Fibroblast of mammary gland (primary cell): ENCODE measurements at regions not wholly inside any gene's neighbourhood (a gene's known extent, or its start where the extent isn't known, plus 50 kb on each side); places are given as distances from the start of the nearest gene placed in this dataset.
"Not testable (repeated sequence)": the region's sequence is repeated elsewhere in the genome, so short reads cannot be mapped to it uniquely, and the experiment has no call there.

Source experiments
- DNase-seq: peaks from one replicate; pipeline ENCODE4 v3.0.0-alpha.2; 2010; ENCODE audit warnings: low read depth
- H3K4me3 ChIP-seq: 2 replicates; pipeline ENCODE4 v1.5.1; 2011; ENCODE audit warnings: low read depth, mild to moderate bottlenecking, low read length, moderate library complexity; ENCODE audit not compliant: control insufficient read depth
- TF ChIP-seq, protein P1 (sequence below): conservative IDR thresholded peaks from 2 replicates; pipeline ENCODE4 v1.5.1; 2011; ENCODE audit warnings: low read depth, low read length, inconsistent platforms; ENCODE audit not compliant: control insufficient read depth, insufficient read depth

DNA sequence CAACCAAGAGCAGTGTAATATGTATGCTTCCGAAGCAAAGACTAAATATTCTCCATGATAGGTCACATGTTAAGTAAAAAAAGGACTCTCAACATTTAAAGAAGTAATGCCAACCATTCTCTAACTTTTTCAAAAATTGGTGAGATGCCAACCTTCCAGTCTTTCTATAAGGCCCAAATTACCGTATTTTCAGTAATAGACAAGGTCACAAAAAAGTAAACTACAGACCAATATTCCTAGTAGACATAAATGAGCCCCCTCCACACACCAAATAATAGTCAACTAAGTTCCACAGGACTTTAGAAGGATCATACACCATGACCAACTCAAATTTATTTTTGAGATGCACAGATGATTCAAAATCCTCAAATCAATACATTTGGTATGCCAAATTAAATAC lies 867.4 kb downstream of the TMEM121 start:
- no peak overlapping the region for H3K4me3 ChIP-seq
- TF ChIP-seq, protein P1, sequence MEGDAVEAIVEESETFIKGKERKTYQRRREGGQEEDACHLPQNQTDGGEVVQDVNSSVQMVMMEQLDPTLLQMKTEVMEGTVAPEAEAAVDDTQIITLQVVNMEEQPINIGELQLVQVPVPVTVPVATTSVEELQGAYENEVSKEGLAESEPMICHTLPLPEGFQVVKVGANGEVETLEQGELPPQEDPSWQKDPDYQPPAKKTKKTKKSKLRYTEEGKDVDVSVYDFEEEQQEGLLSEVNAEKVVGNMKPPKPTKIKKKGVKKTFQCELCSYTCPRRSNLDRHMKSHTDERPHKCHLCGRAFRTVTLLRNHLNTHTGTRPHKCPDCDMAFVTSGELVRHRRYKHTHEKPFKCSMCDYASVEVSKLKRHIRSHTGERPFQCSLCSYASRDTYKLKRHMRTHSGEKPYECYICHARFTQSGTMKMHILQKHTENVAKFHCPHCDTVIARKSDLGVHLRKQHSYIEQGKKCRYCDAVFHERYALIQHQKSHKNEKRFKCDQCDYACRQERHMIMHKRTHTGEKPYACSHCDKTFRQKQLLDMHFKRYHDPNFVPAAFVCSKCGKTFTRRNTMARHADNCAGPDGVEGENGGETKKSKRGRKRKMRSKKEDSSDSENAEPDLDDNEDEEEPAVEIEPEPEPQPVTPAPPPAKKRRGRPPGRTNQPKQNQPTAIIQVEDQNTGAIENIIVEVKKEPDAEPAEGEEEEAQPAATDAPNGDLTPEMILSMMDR, result no peak
- no peak for DNase-seq

DNA sequence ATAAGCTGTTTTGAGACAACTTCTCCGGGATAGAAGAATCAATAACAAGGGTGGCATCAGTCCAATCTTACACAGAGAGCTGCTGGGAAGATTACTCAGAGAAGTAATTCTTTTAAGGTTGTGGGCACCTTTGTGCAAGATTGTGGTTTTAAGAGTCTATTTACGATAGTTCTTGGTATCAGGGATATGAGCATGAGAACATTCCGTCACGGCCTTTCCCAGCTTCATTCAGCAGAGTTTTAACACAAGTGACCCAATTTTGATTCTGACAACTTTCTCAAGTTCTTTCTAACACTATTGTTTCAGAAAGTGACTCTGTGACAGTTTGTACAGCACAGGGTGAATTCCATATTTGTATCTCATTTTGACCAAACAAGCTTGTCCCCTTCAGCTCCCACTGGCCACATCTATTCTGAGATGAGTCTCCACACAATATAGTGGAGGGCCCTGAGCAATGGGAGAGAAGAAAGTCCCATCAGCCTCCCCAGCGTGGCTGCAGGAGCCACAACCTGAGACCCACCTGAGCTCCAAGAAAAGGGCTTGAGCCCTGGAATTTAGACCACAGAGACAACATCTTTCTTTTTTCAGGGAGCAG lies 869.2 kb downstream of the TMEM121 start:
- DNase-seq, result no peak
- TF ChIP-seq, protein P1, result no peak

DNA sequence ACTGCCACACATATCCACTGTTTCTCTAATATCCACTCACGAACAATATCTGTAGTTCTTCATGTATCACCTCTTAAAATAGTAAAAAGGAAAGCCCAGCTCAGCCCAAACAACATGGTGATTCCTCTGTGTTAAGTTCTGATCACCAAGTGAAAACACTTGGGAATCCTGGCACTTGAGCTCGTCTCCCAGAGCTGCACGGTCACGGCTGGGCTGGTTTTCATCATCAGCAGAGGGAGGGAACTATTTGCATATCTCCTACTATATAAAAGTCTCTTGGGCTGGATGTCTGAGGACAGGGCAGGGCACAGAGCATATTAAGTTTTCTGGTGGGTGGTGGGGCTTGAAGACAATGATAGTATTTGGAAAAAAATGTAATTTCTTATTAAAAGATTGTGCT lies 870.6 kb downstream of the TMEM121 start:
- TF ChIP-seq, protein P1, result no peak
- no peak overlapping the region for H3K4me3 ChIP-seq
- no peak for DNase-seq

More for the DNA sequence above, 869.2 kb downstream of the TMEM121 start:
- H3K4me3 ChIP-seq, result no peak overlapping the region

DNA sequence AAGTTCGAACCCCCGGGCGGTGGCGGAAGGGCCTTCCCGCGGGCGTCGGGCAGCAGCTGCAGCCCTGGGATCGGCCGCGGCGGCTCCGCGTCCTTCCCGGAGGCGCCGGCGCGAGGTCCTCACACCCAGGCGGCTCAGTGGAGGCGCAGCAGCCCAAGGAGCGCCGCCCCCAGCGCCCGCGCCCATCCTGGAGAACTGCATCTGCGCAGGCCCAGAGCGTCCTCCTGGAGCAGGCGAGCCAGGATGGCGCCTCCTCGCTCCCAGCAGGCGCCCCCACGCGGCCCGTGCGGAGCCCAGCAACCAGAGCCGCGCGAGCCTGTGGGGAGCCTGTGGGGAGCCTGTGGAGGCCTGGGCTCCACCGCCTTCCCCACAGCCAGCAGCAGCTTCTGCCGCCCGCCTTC lies 872.5 kb downstream of the TMEM121 start:
- DNase-seq, H3K4me3 ChIP-seq: not testable (repeated sequence)

DNA sequence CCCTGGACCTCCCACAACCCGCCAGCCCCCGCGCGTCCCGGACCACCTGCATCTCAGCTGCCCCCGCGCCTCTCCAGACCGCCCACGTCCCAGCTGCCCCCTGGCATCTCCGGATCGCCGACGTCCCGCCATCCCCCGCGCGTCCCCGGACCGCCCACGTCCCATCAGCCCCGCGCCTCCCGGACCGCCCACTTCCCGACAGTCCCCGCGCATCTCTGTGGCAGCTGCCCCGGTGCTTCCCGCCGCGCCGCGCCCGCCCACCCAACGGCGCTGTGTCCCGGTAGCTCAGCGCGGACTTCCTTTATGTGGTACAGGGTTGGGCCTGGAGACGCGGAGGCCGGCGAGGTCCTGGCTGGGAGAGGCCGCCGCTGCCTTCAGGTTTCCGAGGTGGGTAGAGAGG lies 874.9 kb downstream of the TMEM121 start:
- not testable (repeated sequence) for H3K4me3 ChIP-seq, DNase-seq

DNA sequence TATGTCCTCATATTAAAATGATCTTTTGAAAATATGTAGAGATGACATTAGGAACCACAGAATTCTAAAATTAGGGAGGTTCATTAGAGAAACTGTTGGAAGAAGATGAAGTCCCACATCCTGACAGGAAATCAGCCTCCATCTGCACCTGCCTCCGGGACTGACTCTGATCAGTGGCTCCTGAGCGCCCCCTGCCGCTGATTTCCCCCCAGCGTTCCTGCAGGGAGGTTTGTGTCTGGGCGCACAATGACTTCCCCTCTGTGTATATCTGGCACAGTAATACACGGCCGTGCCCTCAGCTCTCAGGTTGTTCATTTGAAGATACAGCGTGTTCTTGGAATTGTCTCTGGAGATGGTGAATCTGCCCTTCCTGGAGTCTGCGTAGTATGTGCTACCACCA lies 883.8 kb downstream of the TMEM121 start:
- not testable (repeated sequence) for H3K4me3 ChIP-seq, DNase-seq

DNA sequence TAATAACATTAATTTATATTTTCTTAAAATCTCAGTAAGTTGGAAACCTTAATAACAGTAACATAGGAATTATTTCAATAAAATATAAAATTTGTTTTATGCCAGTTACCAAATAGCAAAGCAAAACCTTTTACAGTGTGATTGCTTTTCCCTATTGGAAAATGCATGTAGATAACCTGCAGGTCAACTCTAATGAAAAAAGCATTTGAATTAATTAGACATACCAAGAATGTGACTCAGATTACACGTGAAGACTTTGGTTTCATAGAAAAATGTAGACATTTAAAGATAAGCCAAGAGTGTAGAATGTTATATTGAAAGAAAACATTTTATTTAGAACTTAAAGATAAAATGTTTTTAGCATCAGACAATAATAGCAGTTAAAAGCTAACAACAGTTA lies 888.1 kb downstream of the TMEM121 start:
- no peak for DNase-seq
- TF ChIP-seq, protein P1, result no peak

DNA sequence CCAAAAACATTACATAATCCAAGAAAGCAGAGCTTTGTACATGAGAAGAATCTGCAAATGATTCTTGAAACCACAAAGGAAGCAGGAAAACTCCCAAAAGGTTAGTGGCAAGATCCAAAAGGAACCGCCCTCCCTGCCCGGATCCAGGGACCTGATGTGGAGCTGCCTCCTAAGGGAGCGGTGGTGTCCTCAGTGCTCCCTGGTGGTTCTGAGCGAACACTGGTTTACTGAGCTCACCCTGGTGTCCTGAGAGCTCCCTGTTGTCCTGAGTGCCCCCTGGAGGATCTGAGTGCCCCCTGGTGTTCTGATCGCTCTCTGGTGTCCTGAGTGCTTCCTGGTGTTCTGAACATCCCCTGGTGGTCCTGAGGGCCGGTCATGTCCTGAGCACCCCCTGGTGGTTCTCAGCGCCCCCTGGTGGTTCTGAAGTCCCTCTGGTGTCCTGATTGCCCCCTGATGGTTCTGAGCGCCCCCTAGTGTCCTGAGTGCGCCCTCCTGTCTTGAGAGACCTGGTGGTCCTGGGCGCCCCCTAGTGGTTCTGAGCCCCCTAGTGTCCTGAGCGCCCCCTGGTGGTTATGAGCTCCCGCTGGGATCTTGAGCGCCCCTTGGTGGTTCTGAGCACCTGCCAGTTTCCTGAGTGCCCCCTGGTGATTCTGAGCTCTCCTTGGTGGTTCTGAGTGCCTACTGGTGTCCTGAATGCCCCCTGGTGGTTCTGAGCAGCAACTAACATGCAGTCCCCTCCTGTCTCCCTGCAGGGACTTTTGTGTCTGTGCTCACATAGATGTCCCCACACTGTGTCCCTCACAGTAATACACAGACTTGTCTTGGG lies 891.1 kb downstream of the TMEM121 start:
- no peak overlapping the region for H3K4me3 ChIP-seq
- TF ChIP-seq, protein P1, result peak; percentile 41
- DNase-seq, result peak; percentile 36

More for the DNA sequence above, 888.1 kb downstream of the TMEM121 start:
- no peak overlapping the region for H3K4me3 ChIP-seq
